ENCODE measurements at regions not wholly inside any gene's neighbourhood (a gene's known extent, or its start where the extent isn't known, plus 50 kb on each side); places are given as distances from the start of the nearest gene placed in this dataset.

- TF ChIP-seq POLR2A (IDR thresholded peaks at IDR 0.05) (no peak), EP300 (IDR thresholded peaks at IDR 0.05) (no peak)
- TF ChIP-seq, protein P1, sequence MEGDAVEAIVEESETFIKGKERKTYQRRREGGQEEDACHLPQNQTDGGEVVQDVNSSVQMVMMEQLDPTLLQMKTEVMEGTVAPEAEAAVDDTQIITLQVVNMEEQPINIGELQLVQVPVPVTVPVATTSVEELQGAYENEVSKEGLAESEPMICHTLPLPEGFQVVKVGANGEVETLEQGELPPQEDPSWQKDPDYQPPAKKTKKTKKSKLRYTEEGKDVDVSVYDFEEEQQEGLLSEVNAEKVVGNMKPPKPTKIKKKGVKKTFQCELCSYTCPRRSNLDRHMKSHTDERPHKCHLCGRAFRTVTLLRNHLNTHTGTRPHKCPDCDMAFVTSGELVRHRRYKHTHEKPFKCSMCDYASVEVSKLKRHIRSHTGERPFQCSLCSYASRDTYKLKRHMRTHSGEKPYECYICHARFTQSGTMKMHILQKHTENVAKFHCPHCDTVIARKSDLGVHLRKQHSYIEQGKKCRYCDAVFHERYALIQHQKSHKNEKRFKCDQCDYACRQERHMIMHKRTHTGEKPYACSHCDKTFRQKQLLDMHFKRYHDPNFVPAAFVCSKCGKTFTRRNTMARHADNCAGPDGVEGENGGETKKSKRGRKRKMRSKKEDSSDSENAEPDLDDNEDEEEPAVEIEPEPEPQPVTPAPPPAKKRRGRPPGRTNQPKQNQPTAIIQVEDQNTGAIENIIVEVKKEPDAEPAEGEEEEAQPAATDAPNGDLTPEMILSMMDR (IDR thresholded peaks at IDR 0.05) = no peak
Observed at GRCh38 chr3:56879436-56880215, 77.9 kb upstream of the ARHGEF3 start.
